AG10803 (cell line): ENCODE measurements at regions not wholly inside any gene's neighbourhood (a gene's known extent, or its start where the extent isn't known, plus 50 kb on each side); places are given as distances from the start of the nearest gene placed in this dataset.
A peak's percentile ranks its signal among the peaks of the same experiment; 100 is the strongest.

Experiments
- DNase-seq: peaks from one replicate; pipeline ENCODE4 v3.0.0; 2010; ENCODE audit warnings: low read depth
- H3K4me3 ChIP-seq: 2 replicates; pipeline ENCODE4 v1.5.1; 2011; ENCODE audit warnings: mild to moderate bottlenecking, low read length, control low read depth
- TF ChIP-seq, protein P1 (sequence below): conservative IDR thresholded peaks from 2 replicates; pipeline ENCODE4 v1.5.1; 2011; ENCODE audit warnings: mild to moderate bottlenecking, low read length, control low read depth, inconsistent platforms

DNA sequence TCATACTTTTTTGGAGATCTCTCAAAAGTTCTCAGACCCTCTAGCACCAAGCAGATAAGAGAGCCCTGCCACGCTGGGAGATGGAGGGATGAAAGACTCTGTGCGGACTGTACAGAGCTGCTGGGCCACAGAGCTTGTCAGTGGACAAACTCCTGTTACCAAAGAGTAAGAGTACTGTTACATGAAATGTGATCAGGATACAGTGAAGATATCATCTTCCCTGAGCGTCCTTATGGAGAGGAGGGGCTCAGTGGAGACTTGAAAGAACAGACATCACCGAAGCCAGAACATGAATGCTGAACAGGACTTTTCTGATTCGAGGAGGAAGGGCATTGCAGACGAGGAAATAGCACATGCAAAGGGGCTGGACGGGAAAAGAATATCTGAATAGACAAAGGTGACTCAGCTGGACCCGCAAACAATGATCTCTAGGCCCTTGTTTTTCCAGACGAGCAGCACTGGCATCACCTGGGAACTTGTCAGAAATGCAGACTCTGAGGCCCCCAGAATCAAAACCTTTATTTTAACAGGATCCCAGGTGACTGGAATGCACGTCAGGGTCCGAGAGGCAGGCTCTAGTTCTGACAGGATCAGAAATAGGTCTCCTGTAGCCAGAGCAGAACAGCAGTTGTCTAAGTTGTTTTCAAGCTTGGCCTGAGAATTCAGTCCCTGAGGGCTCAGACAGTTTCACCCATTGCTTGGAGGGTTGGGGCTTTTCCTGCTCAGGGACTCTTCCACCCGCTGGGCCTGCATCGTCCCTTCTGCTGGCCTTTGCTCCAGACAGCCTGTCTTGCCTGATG lies 277.9 kb downstream of the RPLP1 start:
- no peak for DNase-seq
- H3K4me3 ChIP-seq: no peak overlapping the region
- TF ChIP-seq, protein P1, sequence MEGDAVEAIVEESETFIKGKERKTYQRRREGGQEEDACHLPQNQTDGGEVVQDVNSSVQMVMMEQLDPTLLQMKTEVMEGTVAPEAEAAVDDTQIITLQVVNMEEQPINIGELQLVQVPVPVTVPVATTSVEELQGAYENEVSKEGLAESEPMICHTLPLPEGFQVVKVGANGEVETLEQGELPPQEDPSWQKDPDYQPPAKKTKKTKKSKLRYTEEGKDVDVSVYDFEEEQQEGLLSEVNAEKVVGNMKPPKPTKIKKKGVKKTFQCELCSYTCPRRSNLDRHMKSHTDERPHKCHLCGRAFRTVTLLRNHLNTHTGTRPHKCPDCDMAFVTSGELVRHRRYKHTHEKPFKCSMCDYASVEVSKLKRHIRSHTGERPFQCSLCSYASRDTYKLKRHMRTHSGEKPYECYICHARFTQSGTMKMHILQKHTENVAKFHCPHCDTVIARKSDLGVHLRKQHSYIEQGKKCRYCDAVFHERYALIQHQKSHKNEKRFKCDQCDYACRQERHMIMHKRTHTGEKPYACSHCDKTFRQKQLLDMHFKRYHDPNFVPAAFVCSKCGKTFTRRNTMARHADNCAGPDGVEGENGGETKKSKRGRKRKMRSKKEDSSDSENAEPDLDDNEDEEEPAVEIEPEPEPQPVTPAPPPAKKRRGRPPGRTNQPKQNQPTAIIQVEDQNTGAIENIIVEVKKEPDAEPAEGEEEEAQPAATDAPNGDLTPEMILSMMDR: no peak

GRCh38 chr15:69731081-69731330 lies 278.4 kb downstream of the RPLP1 start:
- H3K4me3 ChIP-seq: no peak overlapping the region
- TF ChIP-seq, protein P1: no peak
- no peak for DNase-seq

GRCh38 chr15:69731581-69731980 lies 279.0 kb downstream of the RPLP1 start:
- no peak for DNase-seq
- TF ChIP-seq, protein P1: no peak
- no peak overlapping the region for H3K4me3 ChIP-seq

GRCh38 chr15:69732133-69732532 lies 279.5 kb downstream of the RPLP1 start:
- no peak for DNase-seq
- TF ChIP-seq, protein P1: no peak

GRCh38 chr15:69734699-69735098 lies 282.1 kb downstream of the RPLP1 start:
- TF ChIP-seq, protein P1: no peak
- peak overlapping the region; percentile 2; the same call in 1 of the 2 replicates for H3K4me3 ChIP-seq
- peak; percentile 72 for DNase-seq

More at GRCh38 chr15:69732133-69732532, 279.5 kb downstream of the RPLP1 start:
- H3K4me3 ChIP-seq: no peak overlapping the region

- TF ChIP-seq, protein P1: no peak
- peak overlapping the region; percentile 2; the same call in 1 of the 2 replicates for H3K4me3 ChIP-seq
- DNase-seq: peak; percentile 87
These were observed 282.5 kb downstream of the RPLP1 start for GRCh38 chr15:69735121-69735520.

DNA sequence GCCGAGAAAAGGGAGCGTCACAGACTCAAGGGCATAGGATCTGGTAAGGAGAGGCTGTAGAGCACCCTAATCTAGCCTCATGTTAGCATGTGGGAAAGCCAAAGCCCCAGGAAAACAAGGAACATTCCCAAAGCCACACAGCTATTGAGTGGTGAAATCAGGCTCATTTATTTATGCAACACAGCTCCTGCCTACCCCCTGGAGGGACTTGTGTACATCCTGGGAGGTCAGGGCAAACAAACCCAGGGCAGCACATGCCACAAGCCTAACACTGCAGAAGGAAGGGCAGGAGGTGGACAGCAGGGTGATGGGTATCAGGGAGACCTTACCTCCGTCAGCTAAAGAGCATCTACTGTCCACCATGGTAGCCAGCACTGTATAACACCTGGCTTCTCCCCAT lies 283.5 kb downstream of the RPLP1 start:
- DNase-seq: no peak
- TF ChIP-seq, protein P1: no peak
- H3K4me3 ChIP-seq: no peak overlapping the region
